GM13977 (cell line): ENCODE measurements at regions not wholly inside any gene's neighbourhood (a gene's known extent, or its start where the extent isn't known, plus 50 kb on each side); places are given as distances from the start of the nearest gene placed in this dataset.

Source experiments
- DNase-seq: peaks from one replicate; pipeline ENCODE4 v3.0.0; 2012; ENCODE audit warnings: low spot score
- CTCF ChIP-seq: IDR thresholded peaks from 2 replicates; pipeline ENCODE4 v1.5.1; 2012; ENCODE audit warnings: mild to moderate bottlenecking, control low read depth; ENCODE audit not compliant: insufficient read depth; ENCODE audit errors: extremely low read depth, missing control alignments
- in situ Hi-C: fragments of 300-500 bp; cut with MboI; formaldehyde crosslinking; loops from one replicate; pipeline ENCODE4 v1.12.0; 2022; ENCODE audit warnings: low sequenced_read_pairs, low pct_unique_long_range_greater_than_20kb, mixed read lengths, inconsistent platforms; ENCODE audit not compliant: unreplicated experiment

GRCh38 chr9:129311643-129312042 lies 133.6 kb upstream of the IER5L start:
- no peak for DNase-seq
- TF ChIP-seq CTCF, result no peak
- in situ Hi-C loops, result no loop called here

GRCh38 chr9:129310666-129311350 lies 132.7 kb upstream of the IER5L start:
- in situ Hi-C loops, result no loop called here
- no peak for TF ChIP-seq CTCF
- DNase-seq, result no peak

GRCh38 chr9:129309906-129310305 lies 131.8 kb upstream of the IER5L start:
- no peak for DNase-seq
- in situ Hi-C loops, result no loop called here
- no peak for TF ChIP-seq CTCF

- TF ChIP-seq CTCF, result no peak
- in situ Hi-C loops, result no loop called here
- DNase-seq, result no peak
Observed at GRCh38 chr9:129309041-129309430, 131.0 kb upstream of the IER5L start.

GRCh38 chr9:129307227-129307970 lies 129.3 kb upstream of the IER5L start:
- in situ Hi-C loops, result no loop called here

GRCh38 chr9:129306318-129306973 lies 128.4 kb upstream of the IER5L start:
- in situ Hi-C loops, result no loop called here
- DNase-seq, result no peak
- TF ChIP-seq CTCF, result no peak

More at GRCh38 chr9:129307227-129307970, 129.3 kb upstream of the IER5L start:
- no peak for DNase-seq
- TF ChIP-seq CTCF, result no peak
